ENCODE measurements at regions not wholly inside any gene's neighbourhood (a gene's known extent, or its start where the extent isn't known, plus 50 kb on each side); places are given as distances from the start of the nearest gene placed in this dataset.

GRCh38 chr10:23693501-23693901, 254.6 kb downstream of the OTUD1 start:
- ChIA-PET POLR2A (no interaction called here), CTCF (ENCODE audit: unreplicated experiment) (no interaction called here)
- Histone ChIP-seq H3K4me1 (ENCODE audit: insufficient read depth, low read length, poor library complexity, severe bottlenecking) (no peaks in the 10 kb centered on the region), H3K4me3 (ENCODE audit: low read depth, low read length, poor library complexity, severe bottlenecking) (no peak overlapping the region), H3K4me2 (ENCODE audit: low read length) (no peak overlapping the region), H3K9me3 (ENCODE audit: low read length) (no peaks in the 10 kb centered on the region), H3K9me2 (ENCODE audit: insufficient read depth, low read length) (no peaks in the 10 kb centered on the region), H3K27ac (ENCODE audit: low read depth, low read length, poor library complexity, severe bottlenecking) (no peak overlapping the region), H3K36me3 (ENCODE audit: insufficient read depth, low read length) (no peaks in the 10 kb centered on the region), H2AFZ (ENCODE audit: low read length) (no peak overlapping the region), H4K20me1 (ENCODE audit: insufficient read depth, low read length) (no peaks in the 10 kb centered on the region), H3K79me2 (ENCODE audit: insufficient read depth, low read depth, low read length) (no peaks in the 10 kb centered on the region)
- no peak for DNase-seq (ENCODE audit: low spot score)
- TF ChIP-seq CTCF (conservative IDR thresholded peaks at IDR 0.05; ENCODE audit: low read length), result no peak
- no peak for TF ChIP-seq EZH2phosphoT487 (IDR thresholded peaks at IDR 0.05; ENCODE audit: borderline replicate concordance, low read depth, low read length)
- intact Hi-C loops (cut with micrococcal nuclease; ENCODE audit: unreplicated experiment), result no loop called here
- BruUV-seq (replicated peaks), result no TSS peak

- Histone ChIP-seq H3K36me3 (ENCODE audit: insufficient read depth, low read length) (no peaks in the 10 kb centered on the region), H3K27ac (ENCODE audit: low read depth, low read length, poor library complexity, severe bottlenecking) (no peak overlapping the region), H4K20me1 (ENCODE audit: insufficient read depth, low read length) (no peaks in the 10 kb centered on the region), H3K9me2 (ENCODE audit: insufficient read depth, low read length) (no peaks in the 10 kb centered on the region), H3K9me3 (ENCODE audit: low read length) (no peaks in the 10 kb centered on the region), H3K4me2 (ENCODE audit: low read length) (no peak overlapping the region), H3K4me1 (ENCODE audit: insufficient read depth, low read length, poor library complexity, severe bottlenecking) (no peaks in the 10 kb centered on the region), H2AFZ (ENCODE audit: low read length) (no peak overlapping the region), H3K79me2 (ENCODE audit: insufficient read depth, low read depth, low read length) (no peaks in the 10 kb centered on the region), H3K4me3 (ENCODE audit: low read depth, low read length, poor library complexity, severe bottlenecking) (no peak overlapping the region)
- TF ChIP-seq EZH2phosphoT487 (IDR thresholded peaks at IDR 0.05; ENCODE audit: borderline replicate concordance, low read depth, low read length) (no peak), CTCF (conservative IDR thresholded peaks at IDR 0.05; ENCODE audit: low read length) (no peak)
- BruUV-seq (replicated peaks), result no TSS peak
- CTCF ChIA-PET (ENCODE audit: unreplicated experiment), result no interaction called here
- DNase-seq (ENCODE audit: low spot score), result no peak
- intact Hi-C loops (cut with micrococcal nuclease; ENCODE audit: unreplicated experiment), result no loop called here
- POLR2A ChIA-PET, result no interaction called here
Measured at GRCh38 chr10:23693925-23694324, 255.1 kb downstream of the OTUD1 start.

- POLR2A ChIA-PET, result no interaction called here
- TF ChIP-seq EZH2phosphoT487 (IDR thresholded peaks at IDR 0.05; ENCODE audit: borderline replicate concordance, low read depth, low read length) (no peak), CTCF (conservative IDR thresholded peaks at IDR 0.05; ENCODE audit: low read length) (no peak)
- CTCF ChIA-PET (ENCODE audit: unreplicated experiment), result no interaction called here
Measured at GRCh38 chr10:23694446-23694920, 255.6 kb downstream of the OTUD1 start.

More at GRCh38 chr10:23694446-23694920, 255.6 kb downstream of the OTUD1 start:
- DNase-seq (ENCODE audit: low spot score), result no peak
- no peak overlapping the region for H2AFZ ChIP-seq (ENCODE audit: low read length)
- no peaks in the 10 kb centered on the region for H3K79me2 ChIP-seq (ENCODE audit: insufficient read depth, low read depth, low read length)
- no peak overlapping the region for H3K4me2 ChIP-seq (ENCODE audit: low read length)
- BruUV-seq (replicated peaks), result no TSS peak
- H3K36me3 ChIP-seq (ENCODE audit: insufficient read depth, low read length), result no peaks in the 10 kb centered on the region
- no peaks in the 10 kb centered on the region for H3K9me2 ChIP-seq (ENCODE audit: insufficient read depth, low read length)
- H3K4me1 ChIP-seq (ENCODE audit: insufficient read depth, low read length, poor library complexity, severe bottlenecking), result no peaks in the 10 kb centered on the region
- intact Hi-C loops (cut with micrococcal nuclease; ENCODE audit: unreplicated experiment), result no loop called here
- no peaks in the 10 kb centered on the region for H4K20me1 ChIP-seq (ENCODE audit: insufficient read depth, low read length)
- H3K27ac ChIP-seq (ENCODE audit: low read depth, low read length, poor library complexity, severe bottlenecking), result no peak overlapping the region
- no peak overlapping the region for H3K4me3 ChIP-seq (ENCODE audit: low read depth, low read length, poor library complexity, severe bottlenecking)
- no peaks in the 10 kb centered on the region for H3K9me3 ChIP-seq (ENCODE audit: low read length)

Data from OCI-LY7 (cell line).